ENCODE measurements at regions not wholly inside any gene's neighbourhood (a gene's known extent, or its start where the extent isn't known, plus 50 kb on each side); places are given as distances from the start of the nearest gene placed in this dataset.
A peak's percentile ranks its signal among the peaks of the same experiment; 100 is the strongest.

GRCh38 chr12:61879229-61879628 is 381.0 kb upstream of the USP15 start:
- no peak for DNase-seq (ENCODE audit: low spot score)

- DNase-seq (ENCODE audit: low spot score) = no peak
Observed at GRCh38 chr12:61880186-61880585, 380.0 kb upstream of the USP15 start.

- DNase-seq (ENCODE audit: low spot score) = peak; percentile 45
Observed at GRCh38 chr12:61891632-61892031, 368.6 kb upstream of the USP15 start.

- DNase-seq (ENCODE audit: low spot score) = no peak
Observed at GRCh38 chr12:61894168-61894567, 366.0 kb upstream of the USP15 start.

GRCh38 chr12:61896436-61896835 is 363.8 kb upstream of the USP15 start:
- no peak for DNase-seq (ENCODE audit: low spot score)

- DNase-seq (ENCODE audit: low spot score) = no peak
Observed at GRCh38 chr12:61902403-61902802, 357.8 kb upstream of the USP15 start.

GRCh38 chr12:61911113-61911512 is 349.1 kb upstream of the USP15 start:
- no peak for DNase-seq (ENCODE audit: low spot score)

GRCh38 chr12:61915420-61915819 is 344.8 kb upstream of the USP15 start:
- no peak for DNase-seq (ENCODE audit: low spot score)

GRCh38 chr12:61916831-61917230 is 343.4 kb upstream of the USP15 start:
- DNase-seq (ENCODE audit: low spot score) = peak; percentile 16

- DNase-seq (ENCODE audit: low spot score) = no peak
Observed at GRCh38 chr12:61919686-61920085, 340.5 kb upstream of the USP15 start.

- DNase-seq (ENCODE audit: low spot score) = no peak
Observed at GRCh38 chr12:61920230-61920629, 340.0 kb upstream of the USP15 start.

GRCh38 chr12:61923152-61923551 is 337.1 kb upstream of the USP15 start:
- DNase-seq (ENCODE audit: low spot score) = no peak

- no peak for DNase-seq (ENCODE audit: low spot score)
Observed at GRCh38 chr12:61934564-61934963, 325.6 kb upstream of the USP15 start.

- DNase-seq (ENCODE audit: low spot score) = no peak
Observed at GRCh38 chr12:61939977-61940376, 320.2 kb upstream of the USP15 start.

GRCh38 chr12:61956545-61956944 is 303.7 kb upstream of the USP15 start:
- no peak for DNase-seq (ENCODE audit: low spot score)

GRCh38 chr12:61974461-61974860 is 285.7 kb upstream of the USP15 start:
- DNase-seq (ENCODE audit: low spot score) = no peak

GRCh38 chr12:61985830-61986229 is 274.4 kb upstream of the USP15 start:
- no peak for DNase-seq (ENCODE audit: low spot score)

GRCh38 chr12:61987173-61987572 is 273.0 kb upstream of the USP15 start:
- DNase-seq (ENCODE audit: low spot score) = no peak

GRCh38 chr12:61991661-61992060 is 268.5 kb upstream of the USP15 start:
- no peak for DNase-seq (ENCODE audit: low spot score)

GRCh38 chr12:61993734-61994345 is 266.4 kb upstream of the USP15 start:
- DNase-seq (ENCODE audit: low spot score) = peak; percentile 31

- no peak for DNase-seq (ENCODE audit: low spot score)
Observed at GRCh38 chr12:61996717-61997116, 263.5 kb upstream of the USP15 start.

GRCh38 chr12:61998791-61999190 is 261.4 kb upstream of the USP15 start:
- no peak for DNase-seq (ENCODE audit: low spot score)

- no peak for DNase-seq (ENCODE audit: low spot score)
Observed at GRCh38 chr12:61999311-61999710, 260.9 kb upstream of the USP15 start.

- DNase-seq (ENCODE audit: low spot score) = no peak
Observed at GRCh38 chr12:62001424-62001823, 258.8 kb upstream of the USP15 start.

Data from A172 (cell line).